ENCODE measurements at regions not wholly inside any gene's neighbourhood (a gene's known extent, or its start where the extent isn't known, plus 50 kb on each side); places are given as distances from the start of the nearest gene placed in this dataset.

DNA sequence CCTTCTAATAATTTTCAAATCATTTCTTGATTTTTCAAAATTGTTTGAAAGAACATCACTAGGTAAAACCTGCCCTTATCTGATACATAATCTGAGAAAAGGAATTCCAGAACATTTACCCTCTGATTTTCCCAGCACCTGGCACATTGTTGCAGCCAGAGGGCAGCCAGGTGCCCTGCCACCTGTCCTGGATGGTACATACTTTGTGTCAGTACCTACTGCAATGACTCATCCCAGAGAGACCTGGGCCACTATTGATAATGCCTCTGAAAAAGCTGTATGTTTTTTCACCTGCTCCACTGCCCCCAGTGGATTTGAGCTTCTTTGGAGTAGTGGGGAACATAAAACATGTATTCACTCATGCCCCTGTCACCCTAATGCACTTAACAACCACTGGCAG lies 648.9 kb upstream of the GBE1 start:
- H3K9me3 ChIP-seq (ENCODE audit: control insufficient read depth, low read length) = no peaks in the 10 kb centered on the region
- no peaks in the 10 kb centered on the region for H3K36me3 ChIP-seq (ENCODE audit: control insufficient read depth, insufficient read depth, low read length)
- H3K9ac ChIP-seq = no peak overlapping the region
- H3K27ac ChIP-seq = no peak overlapping the region
- H3K4me2 ChIP-seq (ENCODE audit: low read length) = no peak overlapping the region
- H3K4me3 ChIP-seq (ENCODE audit: low read depth, low read length) = no peak overlapping the region
- no peaks in the 10 kb centered on the region for H3K4me1 ChIP-seq
- H2AFZ ChIP-seq = no peak overlapping the region
- H3K79me2 ChIP-seq = no peaks in the 10 kb centered on the region
- no peaks in the 10 kb centered on the region for H3K27me3 ChIP-seq (ENCODE audit: control insufficient read depth, insufficient read depth, low read length)
- TF ChIP-seq, protein P1, sequence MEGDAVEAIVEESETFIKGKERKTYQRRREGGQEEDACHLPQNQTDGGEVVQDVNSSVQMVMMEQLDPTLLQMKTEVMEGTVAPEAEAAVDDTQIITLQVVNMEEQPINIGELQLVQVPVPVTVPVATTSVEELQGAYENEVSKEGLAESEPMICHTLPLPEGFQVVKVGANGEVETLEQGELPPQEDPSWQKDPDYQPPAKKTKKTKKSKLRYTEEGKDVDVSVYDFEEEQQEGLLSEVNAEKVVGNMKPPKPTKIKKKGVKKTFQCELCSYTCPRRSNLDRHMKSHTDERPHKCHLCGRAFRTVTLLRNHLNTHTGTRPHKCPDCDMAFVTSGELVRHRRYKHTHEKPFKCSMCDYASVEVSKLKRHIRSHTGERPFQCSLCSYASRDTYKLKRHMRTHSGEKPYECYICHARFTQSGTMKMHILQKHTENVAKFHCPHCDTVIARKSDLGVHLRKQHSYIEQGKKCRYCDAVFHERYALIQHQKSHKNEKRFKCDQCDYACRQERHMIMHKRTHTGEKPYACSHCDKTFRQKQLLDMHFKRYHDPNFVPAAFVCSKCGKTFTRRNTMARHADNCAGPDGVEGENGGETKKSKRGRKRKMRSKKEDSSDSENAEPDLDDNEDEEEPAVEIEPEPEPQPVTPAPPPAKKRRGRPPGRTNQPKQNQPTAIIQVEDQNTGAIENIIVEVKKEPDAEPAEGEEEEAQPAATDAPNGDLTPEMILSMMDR (IDR thresholded peaks at IDR 0.05) = no peak

DNA sequence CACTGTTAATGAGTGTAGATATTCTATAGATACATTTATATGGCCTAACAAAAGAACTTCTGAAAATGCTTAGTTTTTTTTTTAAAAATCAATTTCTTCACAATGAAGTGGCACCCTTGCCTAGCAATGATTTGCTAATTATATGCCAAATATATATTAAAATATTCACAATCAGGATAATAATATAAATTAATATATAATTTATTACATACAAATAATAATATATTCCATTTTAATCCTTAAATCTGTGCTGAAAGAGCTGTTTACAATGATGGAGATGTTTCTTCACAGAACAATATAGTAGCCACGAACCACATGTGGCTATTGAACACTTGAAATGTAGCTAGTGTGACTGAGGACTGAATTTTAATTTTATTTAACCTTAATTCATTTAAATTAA lies 648.4 kb upstream of the GBE1 start:
- H2AFZ ChIP-seq = no peak overlapping the region
- no peaks in the 10 kb centered on the region for H3K79me2 ChIP-seq
- no peaks in the 10 kb centered on the region for H3K9me3 ChIP-seq (ENCODE audit: control insufficient read depth, low read length)

DNA sequence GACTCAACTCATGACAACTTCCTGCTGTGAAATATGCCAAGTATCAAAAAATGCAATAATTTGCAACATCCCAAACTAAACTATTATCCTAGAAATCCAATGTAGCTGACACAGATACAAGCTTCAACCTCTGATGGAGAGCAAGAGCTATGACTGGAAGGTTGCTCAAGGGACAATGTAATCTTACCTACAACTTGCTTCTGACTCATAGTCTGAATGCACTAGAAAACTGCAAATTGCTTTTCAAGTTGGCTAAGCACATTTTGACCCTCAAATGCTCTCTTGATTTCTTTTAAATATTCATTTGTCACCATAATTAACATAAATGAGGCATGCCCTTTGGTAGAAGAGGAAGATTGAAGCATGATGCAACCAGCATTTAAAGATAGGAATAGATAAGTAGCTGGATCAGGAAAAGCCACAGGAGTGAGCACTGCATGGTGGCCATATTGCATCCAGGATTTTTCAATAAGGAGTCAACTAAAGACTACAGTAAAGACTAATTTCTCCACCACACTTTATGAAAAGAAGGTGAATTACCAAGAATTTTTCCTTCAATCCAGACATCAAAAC lies 630.8 kb upstream of the GBE1 start:
- TF ChIP-seq, protein P1 (IDR thresholded peaks at IDR 0.05) = no peak

More for the DNA sequence above, 648.4 kb upstream of the GBE1 start:
- Histone ChIP-seq H3K9ac (no peak overlapping the region), H3K4me1 (no peaks in the 10 kb centered on the region), H3K4me2 (ENCODE audit: low read length) (no peak overlapping the region), H3K4me3 (ENCODE audit: low read depth, low read length) (no peak overlapping the region), H3K27ac (no peak overlapping the region), H3K27me3 (ENCODE audit: control insufficient read depth, insufficient read depth, low read length) (no peaks in the 10 kb centered on the region), H3K36me3 (ENCODE audit: control insufficient read depth, insufficient read depth, low read length) (no peaks in the 10 kb centered on the region)
- TF ChIP-seq, protein P1 (IDR thresholded peaks at IDR 0.05) = no peak

DNA sequence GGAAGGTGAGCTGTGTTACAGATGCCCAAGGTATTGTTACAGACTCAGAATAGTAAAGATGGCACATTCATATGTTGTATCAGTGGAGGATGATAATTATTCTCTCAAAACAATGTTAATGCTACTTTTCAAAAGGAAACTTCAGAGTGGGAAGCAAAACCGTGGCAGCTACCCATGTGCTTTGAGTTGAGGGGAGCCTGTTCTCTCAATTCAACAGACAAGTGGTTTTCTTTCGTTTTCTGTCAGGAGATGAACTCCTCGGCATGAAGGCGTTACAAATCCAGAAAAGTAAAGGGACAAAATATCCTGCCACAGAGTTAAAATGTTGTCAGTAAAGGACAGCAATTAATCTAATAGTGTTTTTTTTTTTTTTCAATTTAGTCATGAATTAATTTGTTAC lies 629.4 kb upstream of the GBE1 start:
- Histone ChIP-seq H2AFZ (no peak overlapping the region), H3K36me3 (ENCODE audit: control insufficient read depth, insufficient read depth, low read length) (no peaks in the 10 kb centered on the region), H3K79me2 (no peaks in the 10 kb centered on the region), H3K9ac (no peak overlapping the region), H3K4me1 (no peaks in the 10 kb centered on the region), H3K4me2 (ENCODE audit: low read length) (no peak overlapping the region), H3K27me3 (ENCODE audit: control insufficient read depth, insufficient read depth, low read length) (no peaks in the 10 kb centered on the region), H3K27ac (no peak overlapping the region), H3K4me3 (ENCODE audit: low read depth, low read length) (no peak overlapping the region), H3K9me3 (ENCODE audit: control insufficient read depth, low read length) (no peaks in the 10 kb centered on the region)
- TF ChIP-seq, protein P1 (IDR thresholded peaks at IDR 0.05) = no peak

More for the DNA sequence above, 630.8 kb upstream of the GBE1 start:
- no peak overlapping the region for H3K4me3 ChIP-seq (ENCODE audit: low read depth, low read length)
- no peaks in the 10 kb centered on the region for H3K9me3 ChIP-seq (ENCODE audit: control insufficient read depth, low read length)
- no peak overlapping the region for H3K4me2 ChIP-seq (ENCODE audit: low read length)
- no peaks in the 10 kb centered on the region for H3K79me2 ChIP-seq
- H3K27me3 ChIP-seq (ENCODE audit: control insufficient read depth, insufficient read depth, low read length) = no peaks in the 10 kb centered on the region
- no peak overlapping the region for H3K9ac ChIP-seq
- no peak overlapping the region for H3K27ac ChIP-seq
- H3K4me1 ChIP-seq = no peaks in the 10 kb centered on the region
- H2AFZ ChIP-seq = no peak overlapping the region
- H3K36me3 ChIP-seq (ENCODE audit: control insufficient read depth, insufficient read depth, low read length) = no peaks in the 10 kb centered on the region

DNA sequence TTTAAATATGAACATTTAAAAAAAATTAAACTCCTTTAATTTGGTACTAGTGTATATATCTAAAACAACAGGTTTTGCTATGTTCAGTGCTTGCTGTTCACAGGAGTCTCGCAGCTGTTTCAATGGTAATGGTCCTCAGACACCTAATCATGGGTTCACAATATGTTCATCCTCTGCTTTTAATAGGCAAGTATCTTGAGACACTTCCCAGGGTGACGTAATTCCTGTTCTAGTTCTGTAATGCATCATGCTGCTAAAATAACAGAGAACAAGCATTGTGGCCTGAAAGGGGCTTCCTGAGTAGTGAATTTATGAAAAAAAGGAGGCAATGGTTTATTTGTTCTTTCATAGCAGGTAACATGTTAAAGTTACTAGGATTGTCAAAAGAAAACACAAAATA lies 625.2 kb upstream of the GBE1 start:
- H3K4me3 ChIP-seq (ENCODE audit: low read depth, low read length) = no peak overlapping the region
- TF ChIP-seq, protein P1 (IDR thresholded peaks at IDR 0.05) = no peak
- H3K79me2 ChIP-seq = no peaks in the 10 kb centered on the region
- H2AFZ ChIP-seq = no peak overlapping the region
- no peaks in the 10 kb centered on the region for H3K27me3 ChIP-seq (ENCODE audit: control insufficient read depth, insufficient read depth, low read length)
- H3K9ac ChIP-seq = no peak overlapping the region
- H3K27ac ChIP-seq = no peak overlapping the region
- H3K4me2 ChIP-seq (ENCODE audit: low read length) = no peak overlapping the region
- H3K9me3 ChIP-seq (ENCODE audit: control insufficient read depth, low read length) = no peaks in the 10 kb centered on the region
- H3K36me3 ChIP-seq (ENCODE audit: control insufficient read depth, insufficient read depth, low read length) = no peaks in the 10 kb centered on the region
- no peaks in the 10 kb centered on the region for H3K4me1 ChIP-seq
